ENCODE measurements at regions not wholly inside any gene's neighbourhood (a gene's known extent, or its start where the extent isn't known, plus 50 kb on each side); places are given as distances from the start of the nearest gene placed in this dataset.

DNA sequence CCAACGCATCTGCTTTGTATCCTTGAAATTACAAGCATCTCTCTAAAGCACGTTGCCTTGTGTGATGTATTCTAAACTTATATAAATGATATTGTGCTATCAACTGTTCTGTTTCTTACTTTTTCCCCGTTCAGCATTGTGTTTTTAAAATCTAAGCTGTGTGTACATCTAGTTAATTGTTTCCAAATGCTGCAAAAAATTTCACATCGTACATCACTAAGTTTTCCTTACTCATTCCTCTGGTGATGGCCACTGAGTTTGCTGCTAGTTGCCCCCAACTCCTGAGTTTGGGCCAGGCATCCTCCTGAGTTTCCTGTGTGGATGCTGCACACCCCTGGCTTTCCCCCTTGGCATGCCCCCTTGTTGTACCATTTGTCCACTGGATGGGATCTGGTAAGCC, 139.7 kb downstream of the MYCN start (continued):
- TF ChIP-seq PATZ1 (CRISPR knock-in tag; IDR thresholded peaks at IDR 0.05; ENCODE audit: borderline replicate concordance), result no peak
- no peak for TF ChIP-seq ESRRG (CRISPR knock-in tag; IDR thresholded peaks at IDR 0.05)
- no peak for TF ChIP-seq ZNF565 (CRISPR knock-in tag; conservative IDR thresholded peaks at IDR 0.05; ENCODE audit: low read depth)

DNA sequence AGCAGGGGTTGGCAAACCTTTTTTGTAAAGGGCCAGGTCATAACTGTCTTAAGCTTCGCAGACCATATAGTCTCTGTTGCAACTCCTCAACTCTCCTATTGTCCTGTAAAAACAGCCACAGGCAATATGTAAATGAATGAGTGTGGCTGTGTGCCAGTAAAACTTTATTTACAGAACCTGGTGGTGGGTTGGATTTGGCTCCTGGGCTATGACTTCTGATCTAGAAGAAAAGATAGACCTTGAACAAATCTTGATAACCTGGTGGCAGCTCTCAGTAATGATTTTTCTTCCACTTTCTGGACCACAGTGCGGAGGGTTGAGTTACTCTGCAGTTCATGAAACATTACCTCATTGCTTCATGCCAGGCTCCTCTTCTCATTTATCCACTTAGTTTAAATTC, 139.3 kb downstream of the MYCN start:
- ATAC-seq, result no peak
- no peak for TF ChIP-seq ZFP30 (CRISPR knock-in tag; IDR thresholded peaks at IDR 0.05)
- TF ChIP-seq ISL1 (CRISPR knock-in tag; IDR thresholded peaks at IDR 0.05), result no peak
- TF ChIP-seq TCF4 (CRISPR knock-in tag; IDR thresholded peaks at IDR 0.05; ENCODE audit: borderline replicate concordance), result no peak
- TF ChIP-seq ZC3H10 (CRISPR knock-in tag; IDR thresholded peaks at IDR 0.05), result no peak
- no peak for TF ChIP-seq GLIS3 (CRISPR knock-in tag; IDR thresholded peaks at IDR 0.05)
- no peak for TF ChIP-seq TSHZ2 (CRISPR knock-in tag; IDR thresholded peaks at IDR 0.05)
- TF ChIP-seq BACH2 (CRISPR knock-in tag; IDR thresholded peaks at IDR 0.05; ENCODE audit: borderline replicate concordance), result no peak
- TF ChIP-seq SNAI2 (CRISPR knock-in tag; IDR thresholded peaks at IDR 0.05), result no peak
- no peak for TF ChIP-seq CSDC2 (CRISPR knock-in tag; IDR thresholded peaks at IDR 0.05)
- TF ChIP-seq TOX (CRISPR knock-in tag; IDR thresholded peaks at IDR 0.05; ENCODE audit: borderline replicate concordance), result no peak
- TF ChIP-seq, protein P1, sequence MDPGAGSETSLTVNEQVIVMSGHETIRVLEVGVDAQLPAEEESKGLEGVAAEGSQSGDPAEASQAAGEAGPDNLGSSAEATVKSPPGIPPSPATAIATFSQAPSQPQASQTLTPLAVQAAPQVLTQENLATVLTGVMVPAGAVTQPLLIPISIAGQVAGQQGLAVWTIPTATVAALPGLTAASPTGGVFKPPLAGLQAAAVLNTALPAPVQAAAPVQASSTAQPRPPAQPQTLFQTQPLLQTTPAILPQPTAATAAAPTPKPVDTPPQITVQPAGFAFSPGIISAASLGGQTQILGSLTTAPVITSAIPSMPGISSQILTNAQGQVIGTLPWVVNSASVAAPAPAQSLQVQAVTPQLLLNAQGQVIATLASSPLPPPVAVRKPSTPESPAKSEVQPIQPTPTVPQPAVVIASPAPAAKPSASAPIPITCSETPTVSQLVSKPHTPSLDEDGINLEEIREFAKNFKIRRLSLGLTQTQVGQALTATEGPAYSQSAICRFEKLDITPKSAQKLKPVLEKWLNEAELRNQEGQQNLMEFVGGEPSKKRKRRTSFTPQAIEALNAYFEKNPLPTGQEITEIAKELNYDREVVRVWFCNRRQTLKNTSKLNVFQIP (CRISPR knock-in tag; IDR thresholded peaks at IDR 0.05; ENCODE audit: borderline replicate concordance, low read depth), result no peak
- TF ChIP-seq ZNF70 (CRISPR knock-in tag; IDR thresholded peaks at IDR 0.05), result no peak
- TF ChIP-seq PATZ1 (CRISPR knock-in tag; IDR thresholded peaks at IDR 0.05; ENCODE audit: borderline replicate concordance), result no peak
- TF ChIP-seq OSR1 (CRISPR knock-in tag; IDR thresholded peaks at IDR 0.05), result no peak
- TF ChIP-seq ARNTL (CRISPR knock-in tag; IDR thresholded peaks at IDR 0.05; ENCODE audit: borderline replicate concordance, low read depth), result no peak

- ATAC-seq, result no peak
- TF ChIP-seq PPARA (CRISPR knock-in tag; IDR thresholded peaks at IDR 0.05; ENCODE audit: borderline replicate concordance), result no peak
- no peak for TF ChIP-seq PATZ1 (CRISPR knock-in tag; IDR thresholded peaks at IDR 0.05; ENCODE audit: borderline replicate concordance)
- TF ChIP-seq TOX (CRISPR knock-in tag; IDR thresholded peaks at IDR 0.05; ENCODE audit: borderline replicate concordance), result no peak
- no peak for TF ChIP-seq GLIS3 (CRISPR knock-in tag; IDR thresholded peaks at IDR 0.05)
- no peak for TF ChIP-seq CSDC2 (CRISPR knock-in tag; IDR thresholded peaks at IDR 0.05)
- TF ChIP-seq, protein P2, sequence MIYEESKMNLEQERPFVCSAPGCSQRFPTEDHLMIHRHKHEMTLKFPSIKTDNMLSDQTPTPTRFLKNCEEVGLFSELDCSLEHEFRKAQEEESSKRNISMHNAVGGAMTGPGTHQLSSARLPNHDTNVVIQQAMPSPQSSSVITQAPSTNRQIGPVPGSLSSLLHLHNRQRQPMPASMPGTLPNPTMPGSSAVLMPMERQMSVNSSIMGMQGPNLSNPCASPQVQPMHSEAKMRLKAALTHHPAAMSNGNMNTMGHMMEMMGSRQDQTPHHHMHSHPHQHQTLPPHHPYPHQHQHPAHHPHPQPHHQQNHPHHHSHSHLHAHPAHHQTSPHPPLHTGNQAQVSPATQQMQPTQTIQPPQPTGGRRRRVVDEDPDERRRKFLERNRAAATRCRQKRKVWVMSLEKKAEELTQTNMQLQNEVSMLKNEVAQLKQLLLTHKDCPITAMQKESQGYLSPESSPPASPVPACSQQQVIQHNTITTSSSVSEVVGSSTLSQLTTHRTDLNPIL (CRISPR knock-in tag; IDR thresholded peaks at IDR 0.05; ENCODE audit: low read depth), result no peak
- TF ChIP-seq ESRRG (CRISPR knock-in tag; IDR thresholded peaks at IDR 0.05), result no peak
- no peak for TF ChIP-seq TSHZ2 (CRISPR knock-in tag; IDR thresholded peaks at IDR 0.05)
- TF ChIP-seq, protein P1 (CRISPR knock-in tag; IDR thresholded peaks at IDR 0.05; ENCODE audit: borderline replicate concordance, low read depth), result no peak
- no peak for TF ChIP-seq ZFP30 (CRISPR knock-in tag; IDR thresholded peaks at IDR 0.05)
- no peak for TF ChIP-seq RARB (CRISPR knock-in tag; IDR thresholded peaks at IDR 0.05)
- TF ChIP-seq BACH2 (CRISPR knock-in tag; IDR thresholded peaks at IDR 0.05; ENCODE audit: borderline replicate concordance), result no peak
- TF ChIP-seq ARNTL (CRISPR knock-in tag; IDR thresholded peaks at IDR 0.05; ENCODE audit: borderline replicate concordance, low read depth), result no peak
- TF ChIP-seq ZNF8 (CRISPR knock-in tag; IDR thresholded peaks at IDR 0.05), result no peak
- TF ChIP-seq SNAI2 (CRISPR knock-in tag; IDR thresholded peaks at IDR 0.05), result no peak
- TF ChIP-seq ISL1 (CRISPR knock-in tag; IDR thresholded peaks at IDR 0.05), result no peak
These were observed 137.3 kb downstream of the MYCN start for GRCh38 chr2:16077601-16078000.
